GM12891 (cell line): ENCODE measurements at regions not wholly inside any gene's neighbourhood (a gene's known extent, or its start where the extent isn't known, plus 50 kb on each side); places are given as distances from the start of the nearest gene placed in this dataset.

Experiments
- POLR2A ChIP-seq: IDR thresholded peaks from 2 replicates; pipeline ENCODE4 v1.6.1; 2011; ENCODE audit warnings: low read depth, low read length, control low read depth
- POLR2AphosphoS5 ChIP-seq: IDR thresholded peaks from 2 replicates; pipeline ENCODE4 v1.6.1; 2011; ENCODE audit warnings: low read depth, low read length, control low read depth
- SPI1 ChIP-seq: IDR thresholded peaks from 2 replicates; pipeline ENCODE4 v1.6.1; 2011; ENCODE audit warnings: low read depth, low read length, control low read depth
- TAF1 ChIP-seq: IDR thresholded peaks from 2 replicates; pipeline ENCODE4 v1.6.1; 2011; ENCODE audit warnings: low read depth, low read length, control low read depth

DNA sequence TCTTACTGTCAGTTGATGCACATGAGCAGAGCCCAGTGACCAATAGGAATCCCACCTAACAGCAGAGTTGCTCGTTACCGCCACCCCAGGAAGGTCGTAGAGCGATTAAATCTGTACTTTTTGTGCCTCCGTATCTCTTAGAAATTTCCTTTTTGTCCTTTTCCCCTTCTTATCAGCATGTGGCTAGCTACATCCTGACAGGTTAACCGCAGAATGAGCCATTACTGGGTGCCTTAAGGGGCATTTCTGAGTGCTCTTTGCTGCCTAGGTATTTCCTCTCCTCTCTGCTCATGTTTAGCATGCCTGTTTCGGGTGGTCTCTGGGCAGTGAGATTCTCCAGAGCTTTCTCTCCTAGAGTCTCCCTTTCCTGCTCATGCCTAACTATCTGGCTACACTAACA is 530.5 kb downstream of the FAM133A start:
- TF ChIP-seq POLR2A = no peak
- no peak for TF ChIP-seq POLR2AphosphoS5
- no peak for TF ChIP-seq TAF1
- no peak for TF ChIP-seq SPI1
